Keratinocyte (primary cell): ENCODE measurements at regions not wholly inside any gene's neighbourhood (a gene's known extent, or its start where the extent isn't known, plus 50 kb on each side); places are given as distances from the start of the nearest gene placed in this dataset.

Experiments used
- DNase-seq: peaks from one replicate; pipeline ENCODE4 v3.0.0-alpha.2; 2011; ENCODE audit warnings: low read depth, missing footprints, low spot score
- FAIRE-seq: peaks from 2 replicates; lab custom pipeline; 2011; peaks lifted over from hg19 to GRCh38; lab: Jason Lieb, UNC
- H2AFZ ChIP-seq: 2 replicates; pipeline ENCODE4 v1.6.0; 2012; ENCODE audit warnings: low read length, control low read depth, inconsistent platforms; ENCODE audit not compliant: control insufficient read depth
- H3K27ac ChIP-seq: 2 replicates; pipeline ENCODE4 v1.5.1; 2011; ENCODE audit warnings: low read length; ENCODE audit not compliant: control insufficient read depth, insufficient read depth
- H3K27me3 ChIP-seq: 3 replicates; pipeline ENCODE4 v1.6.0; 2011; ENCODE audit warnings: low read length; ENCODE audit not compliant: control insufficient read depth, insufficient read depth; ENCODE audit errors: extremely low read depth
- H3K36me3 ChIP-seq, 2 experiments: 2 replicates in 1 of 2; 3 replicates in 1 of 2; pipeline ENCODE4 v1.5.1; 2011; ENCODE audit warnings: low read length in 2 of 2, mild to moderate bottlenecking in 1 of 2; ENCODE audit not compliant: control insufficient read depth in 2 of 2, insufficient read depth in 2 of 2; ENCODE audit errors: extremely low read depth in 1 of 2
- H3K4me1 ChIP-seq: 3 replicates; pipeline ENCODE4 v1.5.1; 2011; ENCODE audit warnings: low read length; ENCODE audit not compliant: control insufficient read depth, insufficient read depth; ENCODE audit errors: extremely low read depth
- H3K4me2 ChIP-seq: 3 replicates; pipeline ENCODE4 v1.6.0; 2011; ENCODE audit warnings: low read depth, low read length; ENCODE audit not compliant: control insufficient read depth, insufficient read depth; ENCODE audit errors: extremely low read depth
- H3K4me3 ChIP-seq, 3 experiments: fragments of 200-600 bp in 1 of 3; sonication (generic) in 1 of 3; 2 replicates in 2 of 3; 3 replicates in 1 of 3; pipeline ENCODE4 v1.5.1; 2011 to 2016; ENCODE audit warnings: low read length in 3 of 3, mild to moderate bottlenecking in 3 of 3, control low read depth in 2 of 3, inconsistent platforms in 1 of 3, low read depth in 1 of 3, mixed read lengths in 1 of 3, mixed run types in 1 of 3, moderate library complexity in 1 of 3; ENCODE audit not compliant: control insufficient read depth in 2 of 3, insufficient read depth in 2 of 3; ENCODE audit errors: extremely low read depth in 1 of 3
- H3K79me2 ChIP-seq: 2 replicates; pipeline ENCODE4 v1.6.0; 2012; ENCODE audit warnings: low read length; ENCODE audit not compliant: control insufficient read depth, insufficient read depth
- H3K9ac ChIP-seq: 3 replicates; pipeline ENCODE4 v1.6.0; 2011; ENCODE audit warnings: low read length; ENCODE audit not compliant: control insufficient read depth, insufficient read depth; ENCODE audit errors: extremely low read depth
- H3K9me1 ChIP-seq: 3 replicates; pipeline ENCODE4 v1.6.0; 2011; ENCODE audit warnings: low read length; ENCODE audit not compliant: control insufficient read depth, insufficient read depth; ENCODE audit errors: extremely low read depth
- H3K9me3 ChIP-seq: 2 replicates; pipeline ENCODE4 v1.5.1; 2012; ENCODE audit warnings: low read depth, low read length; ENCODE audit not compliant: control insufficient read depth
- H4K20me1 ChIP-seq: 3 replicates; pipeline ENCODE4 v1.6.0; 2011; ENCODE audit warnings: low read length; ENCODE audit not compliant: control insufficient read depth, insufficient read depth; ENCODE audit errors: extremely low read depth
- EZH2 ChIP-seq: IDR thresholded peaks from one replicate; pipeline ENCODE4 v1.6.1; 2012; ENCODE audit warnings: inconsistent platforms, mild to moderate bottlenecking, low read length, moderate library complexity
- dilution Hi-C: fragments of 300-500 bp; cut with MboI; formaldehyde crosslinking; loops from one replicate; pipeline ENCODE4 v1.7.0; 2020; ENCODE audit warnings: low sequenced_read_pairs; ENCODE audit not compliant: extremely low pct_ligation_motif_present
- TF ChIP-seq, protein P1 (sequence below), 3 experiments: IDR thresholded peaks in 1 of 3; conservative IDR thresholded peaks in 1 of 3; optimal IDR thresholded peaks in 1 of 3; 2 replicates in 2 of 3; 3 replicates in 1 of 3; pipeline versions ENCODE3 to v1.5.1; 2011; ENCODE audit warnings: low read length in 3 of 3, mild to moderate bottlenecking in 3 of 3, moderate library complexity in 2 of 3, control low read depth in 1 of 3, inconsistent platforms in 1 of 3; ENCODE audit not compliant: insufficient read depth in 2 of 3; ENCODE audit errors: extremely low read depth in 1 of 3

- no peaks in the 10 kb centered on the region for H3K27me3 ChIP-seq
- H3K9me3 ChIP-seq = no peaks in the 10 kb centered on the region
- no peak overlapping the region for H3K27ac ChIP-seq
- no peak overlapping the region for H2AFZ ChIP-seq
- H3K36me3 ChIP-seq = no peaks in the 10 kb centered on the region
- TF ChIP-seq, protein P1, sequence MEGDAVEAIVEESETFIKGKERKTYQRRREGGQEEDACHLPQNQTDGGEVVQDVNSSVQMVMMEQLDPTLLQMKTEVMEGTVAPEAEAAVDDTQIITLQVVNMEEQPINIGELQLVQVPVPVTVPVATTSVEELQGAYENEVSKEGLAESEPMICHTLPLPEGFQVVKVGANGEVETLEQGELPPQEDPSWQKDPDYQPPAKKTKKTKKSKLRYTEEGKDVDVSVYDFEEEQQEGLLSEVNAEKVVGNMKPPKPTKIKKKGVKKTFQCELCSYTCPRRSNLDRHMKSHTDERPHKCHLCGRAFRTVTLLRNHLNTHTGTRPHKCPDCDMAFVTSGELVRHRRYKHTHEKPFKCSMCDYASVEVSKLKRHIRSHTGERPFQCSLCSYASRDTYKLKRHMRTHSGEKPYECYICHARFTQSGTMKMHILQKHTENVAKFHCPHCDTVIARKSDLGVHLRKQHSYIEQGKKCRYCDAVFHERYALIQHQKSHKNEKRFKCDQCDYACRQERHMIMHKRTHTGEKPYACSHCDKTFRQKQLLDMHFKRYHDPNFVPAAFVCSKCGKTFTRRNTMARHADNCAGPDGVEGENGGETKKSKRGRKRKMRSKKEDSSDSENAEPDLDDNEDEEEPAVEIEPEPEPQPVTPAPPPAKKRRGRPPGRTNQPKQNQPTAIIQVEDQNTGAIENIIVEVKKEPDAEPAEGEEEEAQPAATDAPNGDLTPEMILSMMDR (optimal IDR thresholded peaks at IDR 0.05 in 1 of 3, IDR thresholded peaks at IDR 0.05 in 1 of 3, conservative IDR thresholded peaks at IDR 0.05 in 1 of 3; ENCODE audit: extremely low read depth in 1 of 3, insufficient read depth in 2 of 3, low read length in 3 of 3) = no peak
- no peak for TF ChIP-seq EZH2
- no peaks in the 10 kb centered on the region for H3K4me1 ChIP-seq
- no peak overlapping the region for H3K4me3 ChIP-seq
- H4K20me1 ChIP-seq = no peaks in the 10 kb centered on the region
- FAIRE-seq (no peak), DNase-seq (no peak)
- H3K9me1 ChIP-seq = no peaks in the 10 kb centered on the region
- H3K9ac ChIP-seq = no peak overlapping the region
- dilution Hi-C loops = no loop called here
- H3K79me2 ChIP-seq = no peaks in the 10 kb centered on the region
- H3K4me2 ChIP-seq = no peak overlapping the region
These were observed 343.4 kb downstream of the CDK5RAP2 start for GRCh38 chr9:120236596-120236995.

- no peak for FAIRE-seq
These were observed 344.9 kb downstream of the CDK5RAP2 start for GRCh38 chr9:120235081-120235480.

More at GRCh38 chr9:120235081-120235480, 344.9 kb downstream of the CDK5RAP2 start:
- Histone ChIP-seq H3K27me3 (no peaks in the 10 kb centered on the region), H3K36me3 (no peaks in the 10 kb centered on the region), H3K9me1 (no peaks in the 10 kb centered on the region), H3K27ac (no peak overlapping the region), H4K20me1 (no peaks in the 10 kb centered on the region), H3K9ac (no peak overlapping the region), H3K4me2 (no peak overlapping the region), H3K79me2 (no peaks in the 10 kb centered on the region), H2AFZ (no peak overlapping the region), H3K9me3 (no peaks in the 10 kb centered on the region), H3K4me1 (no peaks in the 10 kb centered on the region), H3K4me3 (no peak overlapping the region)
- DNase-seq = no peak
- dilution Hi-C loops = no loop called here
- TF ChIP-seq, protein P1 (optimal IDR thresholded peaks at IDR 0.05 in 1 of 3, IDR thresholded peaks at IDR 0.05 in 1 of 3, conservative IDR thresholded peaks at IDR 0.05 in 1 of 3; ENCODE audit: extremely low read depth in 1 of 3, insufficient read depth in 2 of 3, low read length in 3 of 3) = no peak
- no peak for TF ChIP-seq EZH2
